Lung (tissue), 11 donors: ENCODE measurements at regions not wholly inside any gene's neighbourhood (a gene's known extent, or its start where the extent isn't known, plus 50 kb on each side); places are given as distances from the start of the nearest gene placed in this dataset.

Source experiments
- ATAC-seq: fragments of 200-7000 bp; cut with Tn5 transposase; one replicate; pipeline ENCODE4 v1.9.1; 2020; ENCODE audit warnings: moderate number of reproducible peaks; ENCODE audit not compliant: insufficient read depth, low FRiP score
- DNase-seq, 3 donors: peaks; one replicate each; pipeline ENCODE4 v3.0.0-alpha.2; 2013 to 2017
- H3K27ac ChIP-seq, 2 donors: one replicate each; pipeline ENCODE4 v1.5.1; 2013; ENCODE audit warnings: mild to moderate bottlenecking in 2 of 2, moderate library complexity in 2 of 2, control low read depth in 1 of 2, inconsistent platforms in 1 of 2, low read depth in 1 of 2, low read length in 1 of 2
- H3K27me3 ChIP-seq, 3 donors: one replicate each; pipeline ENCODE4 v1.5.1; 2013; ENCODE audit warnings: low read length in 2 of 3; ENCODE audit not compliant: control insufficient read depth in 3 of 3, insufficient read depth in 3 of 3
- H3K36me3 ChIP-seq, 4 donors: one replicate each; pipeline ENCODE4 v1.5.1; 2013; ENCODE audit warnings: low read length in 4 of 4, mild to moderate bottlenecking in 1 of 4, moderate library complexity in 1 of 4; ENCODE audit not compliant: control insufficient read depth in 4 of 4, insufficient read depth in 4 of 4
- H3K4me1 ChIP-seq, 5 donors: one replicate each; pipeline ENCODE4 v1.5.1; 2013; ENCODE audit warnings: low read length in 5 of 5, mild to moderate bottlenecking in 2 of 5, moderate library complexity in 1 of 5; ENCODE audit not compliant: control insufficient read depth in 5 of 5, insufficient read depth in 5 of 5
- H3K4me3 ChIP-seq: one replicate; pipeline ENCODE4 v1.5.1; 2013; ENCODE audit warnings: mild to moderate bottlenecking, control low read depth, moderate library complexity
- H3K9ac ChIP-seq, 2 donors: one replicate each; pipeline ENCODE4 v1.5.1; 2013; ENCODE audit warnings: low read length in 2 of 2, control low read depth in 1 of 2; ENCODE audit not compliant: insufficient read depth in 1 of 2
- H3K9me3 ChIP-seq, 4 donors: one replicate each; pipeline ENCODE4 v1.5.1; 2013; ENCODE audit warnings: low read length in 3 of 4, mild to moderate bottlenecking in 1 of 4, moderate library complexity in 1 of 4; ENCODE audit not compliant: control insufficient read depth in 4 of 4, insufficient read depth in 3 of 4
- CTCF ChIP-seq: IDR thresholded peaks from 2 replicates; pipeline ENCODE4 v1.5.1; 2012; ENCODE audit warnings: mild to moderate bottlenecking; ENCODE audit errors: control extremely low read depth, extremely low read depth
- WGBS, 2 donors: extraction: QIAGEN DNeasy Blood & Tissue Kit; methylation state at CpG; one replicate each; pipeline ENCODE4 v1.1.7; 2013; 5-methylcytosine and 5-hydroxymethylcytosine counted together
- donor health status: control.
- donor health status: control.
- donor health status: Bipolar disorder and iron deficiency.
- donor health status: healthy.
- donor health status: DM: yes; HTN: yes; CAD: no.

DNA sequence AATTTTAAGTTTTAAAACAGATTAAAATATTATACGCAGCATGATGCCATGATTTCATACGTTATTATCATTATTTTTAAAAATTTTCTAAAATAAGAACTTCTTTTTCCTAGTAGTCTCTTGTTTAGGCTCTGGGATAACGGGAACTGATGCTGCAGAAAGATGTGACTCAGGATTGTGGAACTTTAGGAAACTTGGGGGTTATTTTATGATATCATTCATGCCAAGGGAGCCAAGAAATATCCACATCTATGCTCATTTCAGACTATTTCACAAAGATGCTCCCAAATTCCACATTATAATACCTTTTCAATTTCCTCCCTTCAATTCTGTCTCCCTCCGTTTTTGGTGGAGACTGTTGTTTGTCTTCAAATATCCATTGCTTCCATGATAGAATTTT is 236.4 kb downstream of the HS3ST3A1 start:
- Histone ChIP-seq H3K36me3 (no peaks in the 10 kb centered on the region), H3K9me3 (no peaks in the 10 kb centered on the region), H3K27me3 (no peaks in the 10 kb centered on the region), H3K4me3 (no peak overlapping the region), H3K9ac (no peak overlapping the region), H3K27ac (no peak overlapping the region), H3K4me1 (peaks cover 0 to 21% (median 0%) of the 10 kb centered on the region in 5 donors)
- ATAC-seq = no peak
- TF ChIP-seq CTCF = no peak
- DNase-seq = no peak
- 89 to 93% methylated on average over 4 of the region's 4 CpGs for WGBS, 2 donors

GRCh38 chr17:13363771-13364170 is 238.0 kb downstream of the HS3ST3A1 start:
- no peak overlapping the region for H3K4me3 ChIP-seq

GRCh38 chr17:13362341-13363122 is 239.2 kb downstream of the HS3ST3A1 start:
- WGBS, 2 donors = 67 to 83% methylated on average over 9 of the region's 9 CpGs
- no peaks in the 10 kb centered on the region for H3K9me3 ChIP-seq
- peaks cover 0 to 21% (median 0%) of the 10 kb centered on the region in 5 donors for H3K4me1 ChIP-seq
- H3K27ac ChIP-seq = no peak overlapping the region
- no peaks in the 10 kb centered on the region for H3K27me3 ChIP-seq
- H3K9ac ChIP-seq = peak overlapping the region in 1 of 2 donors; percentile 27
- H3K4me3 ChIP-seq = no peak overlapping the region
- no peak for ATAC-seq
- TF ChIP-seq CTCF = no peak
- peak; percentile 52 to 72 (median 68) for DNase-seq
- H3K36me3 ChIP-seq = no peaks in the 10 kb centered on the region

More at GRCh38 chr17:13363771-13364170, 238.0 kb downstream of the HS3ST3A1 start:
- H3K27me3 ChIP-seq = no peaks in the 10 kb centered on the region
- 52 to 58% methylated on average over 1 of the region's 1 CpG for WGBS, 2 donors
- TF ChIP-seq CTCF = no peak
- H3K4me1 ChIP-seq = peaks cover 0 to 21% (median 0%) of the 10 kb centered on the region in 5 donors
- no peaks in the 10 kb centered on the region for H3K36me3 ChIP-seq
- ATAC-seq = no peak
- no peak overlapping the region for H3K27ac ChIP-seq
- DNase-seq = peak in 1 of 3 donors; percentile 53
- H3K9me3 ChIP-seq = no peaks in the 10 kb centered on the region
- no peak overlapping the region for H3K9ac ChIP-seq
